HepG2 (cell line): ENCODE measurements at regions not wholly inside any gene's neighbourhood (a gene's known extent, or its start where the extent isn't known, plus 50 kb on each side); places are given as distances from the start of the nearest gene placed in this dataset.
"Not testable (repeated sequence)": the region's sequence is repeated elsewhere in the genome, so short reads cannot be mapped to it uniquely, and the experiment has no call there.

Experiments
- ATAC-seq: fragments of 200-7000 bp; cut with Tn5 transposase; 3 replicates; pipeline ENCODE4 v1.9.1; 2020; ENCODE audit warnings: mild to moderate bottlenecking, moderate library complexity
- BruUV-seq: library from RNA; stranded (reverse); fragments of 400-500 nt; replicated peaks from 2 replicates; lab custom pipeline; 2021; lab: Mats Ljungman, UMichigan
- CTCF ChIA-PET: fragments of 300-600 bp; formaldehyde crosslinking; extraction: SDS; loops from one replicate; lab custom pipeline; 2021; ENCODE audit warnings: low total read pairs, inconsistent platforms, low intra/inter-chr PET ratio; lab: Yijun Ruan, JAX
- POLR2A ChIA-PET: fragments of 350-600 bp; sonication (Branson Sonifier 250); formaldehyde crosslinking; loops from one replicate; lab custom pipeline; 2020; ENCODE audit warnings: antibody characterized with exemption, inconsistent platforms; lab: Yijun Ruan, JAX
- DNase-seq: peaks from one replicate; pipeline ENCODE4 v3.0.0-alpha.2; 2015; ENCODE audit warnings: low spot score
- FAIRE-seq: peaks from 3 replicates; lab custom pipeline; 2011; peaks lifted over from hg19 to GRCh38; lab: Jason Lieb, UNC
- H2AFZ ChIP-seq: one replicate; pipeline ENCODE4 v1.6.1; 2011; ENCODE audit warnings: low read length, inconsistent platforms
- H3K27ac ChIP-seq: fragments of 300-600 bp; 3 replicates; pipeline ENCODE4 v1.8.0; 2011; ENCODE audit warnings: mixed run types, mild to moderate bottlenecking, mixed read lengths, low read length, inconsistent platforms; ENCODE audit not compliant: insufficient read depth; ENCODE audit errors: extremely low read length
- H3K27me3 ChIP-seq, 2 experiments: fragments of 200-600 bp in 1 of 2; 2 replicates in 1 of 2; 3 replicates in 1 of 2; pipeline versions ENCODE4 v1.6.0 to v1.8.0; 2011; ENCODE audit warnings: low read length in 2 of 2, mild to moderate bottlenecking in 2 of 2, moderate library complexity in 2 of 2, inconsistent platforms in 1 of 2; ENCODE audit not compliant: insufficient read depth in 2 of 2, control insufficient read depth in 1 of 2
- H3K36me3 ChIP-seq, 2 experiments: fragments of 200-600 bp in 1 of 2; replicated peaks in 1 of 2; 2 replicates in 1 of 2; 3 replicates in 1 of 2; pipeline versions ENCODE4 v1.5.1 to v1.8.0; 2011; ENCODE audit warnings: low read length in 2 of 2, inconsistent platforms in 1 of 2; ENCODE audit not compliant: insufficient read depth in 2 of 2, control insufficient read depth in 1 of 2
- H3K4me1 ChIP-seq: 2 replicates; pipeline ENCODE4 v1.5.1; 2012; ENCODE audit warnings: low read length, inconsistent platforms; ENCODE audit not compliant: insufficient read depth
- H3K4me2 ChIP-seq: 2 replicates; pipeline ENCODE4 v1.6.0; 2011; ENCODE audit warnings: low read depth, low read length, inconsistent platforms
- H3K4me3 ChIP-seq, 3 experiments: fragments of 200-600 bp in 1 of 3; sonication (generic), shearing (Covaris generic) in 1 of 3; replicated peaks in 1 of 3; 2 replicates each; pipeline ENCODE4 v1.5.1; 2011 to 2016; ENCODE audit warnings: low read length in 3 of 3, inconsistent platforms in 2 of 3, low read depth in 2 of 3, mild to moderate bottlenecking in 2 of 3, control low read depth in 1 of 3, mixed read lengths in 1 of 3; ENCODE audit not compliant: insufficient read depth in 1 of 3
- H3K79me2 ChIP-seq: one replicate; pipeline ENCODE4 v1.6.1; 2011; ENCODE audit warnings: low read length, inconsistent platforms; ENCODE audit not compliant: insufficient read depth
- H3K9ac ChIP-seq: 2 replicates; pipeline ENCODE4 v1.6.0; 2011; ENCODE audit warnings: mild to moderate bottlenecking, low read depth, low read length, inconsistent platforms; ENCODE audit not compliant: insufficient read depth
- H3K9me3 ChIP-seq: 2 replicates; pipeline ENCODE4 v1.5.1; 2012; ENCODE audit warnings: mild to moderate bottlenecking, low read length
- H4K20me1 ChIP-seq: 2 replicates; pipeline ENCODE4 v1.6.0; 2011; ENCODE audit warnings: inconsistent platforms, mild to moderate bottlenecking, low read length, moderate library complexity; ENCODE audit not compliant: insufficient read depth
- FOXM1 ChIP-seq: sonication (generic); formaldehyde crosslinking; IDR thresholded peaks from 2 replicates; pipeline ENCODE4 v1.5.0; 2020; ENCODE audit warnings: missing genetic modification reagents
- HNRNPK ChIP-seq: fragments of 200-400 bp; formaldehyde crosslinking; IDR thresholded peaks from 2 replicates; pipeline ENCODE4 v1.6.1; 2018; ENCODE audit warnings: low read length, low read depth, moderate library complexity, mild to moderate bottlenecking; ENCODE audit not compliant: poor library complexity, severe bottlenecking
- MED13 ChIP-seq: sonication (generic); formaldehyde crosslinking; IDR thresholded peaks from 2 replicates; pipeline ENCODE4 v1.5.0; 2020; ENCODE audit warnings: missing genetic modification reagents
- SYNCRIP ChIP-seq: fragments of 200-400 bp; formaldehyde crosslinking; IDR thresholded peaks from 2 replicates; pipeline ENCODE4 v1.6.1; 2018; ENCODE audit warnings: mild to moderate bottlenecking, low read depth, low read length; ENCODE audit not compliant: insufficient read depth
- ZNF318 ChIP-seq: sonication (generic); formaldehyde crosslinking; IDR thresholded peaks from 2 replicates; pipeline ENCODE4 v1.4.0; 2020; ENCODE audit warnings: mild to moderate bottlenecking, missing genetic modification reagents
- ZNF572 ChIP-seq: sonication (generic); formaldehyde crosslinking; IDR thresholded peaks from 2 replicates; pipeline ENCODE4 v1.5.1; 2020; ENCODE audit warnings: mild to moderate bottlenecking, missing genetic modification reagents
- WGBS: methylation state at CpG from one replicate; pipeline ENCODE4 v1.1.6; 2017; ENCODE audit warnings: low lambda C conversion rate; 5-methylcytosine and 5-hydroxymethylcytosine counted together
- in situ Hi-C: cut with HindIII; loops from 2 replicates; pipeline ENCODE4 v1.10.0; 2017; ENCODE audit warnings: low pct_unique_long_range_greater_than_20kb; ENCODE audit not compliant: extremely low pct_ligation_motif_present
- intact Hi-C: fragments of 100-400 bp; cut with micrococcal nuclease; formaldehyde crosslinking; loops from one replicate; pipeline ENCODE4 v1.10.0; 2022; ENCODE audit not compliant: unreplicated experiment

- TF ChIP-seq ZNF318 (CRISPR knock-in tag) (no peak), ZNF572 (CRISPR knock-in tag) (no peak)
Observed at GRCh38 chr5:174491761-174492350, 232.5 kb upstream of the MSX2 start (continued).

DNA sequence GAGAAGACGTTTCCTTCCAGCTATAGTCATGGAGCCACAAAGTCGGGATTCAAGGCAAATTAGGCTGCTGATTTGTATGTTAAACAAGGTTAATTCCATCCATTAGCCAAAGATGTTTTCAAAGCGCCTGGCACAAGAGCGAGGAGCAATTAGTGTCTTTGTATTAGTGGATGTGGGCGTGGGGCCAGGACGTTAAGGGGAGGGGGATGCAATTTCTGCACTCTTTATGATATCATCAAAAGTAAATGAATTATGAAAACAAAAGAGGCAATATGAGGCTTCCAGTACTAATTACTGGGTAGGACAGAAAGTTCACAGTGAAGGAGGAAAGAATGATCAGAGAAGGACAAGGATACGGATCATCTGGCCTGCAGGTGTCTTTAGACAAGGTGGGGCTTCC lies 230.9 kb upstream of the MSX2 start:
- no peak for TF ChIP-seq FOXM1
- TF ChIP-seq MED13 (CRISPR knock-in tag): no peak
- no peak for TF ChIP-seq HNRNPK
- TF ChIP-seq SYNCRIP: no peak
- H2AFZ ChIP-seq: no peak overlapping the region
- CTCF ChIA-PET: no interaction called here
- no peaks in the 10 kb centered on the region for H3K36me3 ChIP-seq
- 0 out of 5 replicates have a peak, but pooled peaks cover 0 to 2% of the 10 kb centered on the region in 2 experiments for H3K27me3 ChIP-seq
- H3K27ac ChIP-seq: no peak overlapping the region
- no TSS peak for BruUV-seq
- H3K4me3 ChIP-seq: no peak overlapping the region
- no peak overlapping the region for H3K4me2 ChIP-seq
- ATAC-seq (no peak), FAIRE-seq (no peak), DNase-seq (no peak)
- H3K4me1 ChIP-seq: no peaks in the 10 kb centered on the region
- no peaks in the 10 kb centered on the region for H4K20me1 ChIP-seq
- POLR2A ChIA-PET: no interaction called here
- no peaks in the 10 kb centered on the region for H3K79me2 ChIP-seq
- in situ Hi-C loops: no loop called here
- peaks cover 14% of the 10 kb centered on the region for H3K9me3 ChIP-seq
- 48% methylated on average over 7 of the region's 7 CpGs for WGBS
- intact Hi-C loops: no loop called here
- no peak overlapping the region for H3K9ac ChIP-seq

GRCh38 chr5:174497939-174498338 lies 226.4 kb upstream of the MSX2 start:
- H3K4me2 ChIP-seq, H3K4me1 ChIP-seq, H2AFZ ChIP-seq, POLR2A ChIA-PET, H3K9ac ChIP-seq, BruUV-seq, intact Hi-C loops, H3K79me2 ChIP-seq, FAIRE-seq, H3K27me3 ChIP-seq, H4K20me1 ChIP-seq, DNase-seq, in situ Hi-C loops, CTCF ChIA-PET, H3K4me3 ChIP-seq, H3K27ac ChIP-seq, ATAC-seq, H3K36me3 ChIP-seq: not testable (repeated sequence)
- WGBS: 4% methylated on average over 3 of the region's 3 CpGs
- peaks cover 23% of the 10 kb centered on the region for H3K9me3 ChIP-seq
